Activated naive CD4-positive, alpha-beta T cell treated with Interleukin-2 at 50 U/mL for 16 hours (primary cell): ENCODE measurements at regions not wholly inside any gene's neighbourhood (a gene's known extent, or its start where the extent isn't known, plus 50 kb on each side); places are given as distances from the start of the nearest gene placed in this dataset.
A peak's percentile ranks its signal among the peaks of the same experiment; 100 is the strongest.
"Not testable (repeated sequence)": the region's sequence is repeated elsewhere in the genome, so short reads cannot be mapped to it uniquely, and the experiment has no call there.

Experiments used
- DNase-seq: peaks from one replicate; pipeline ENCODE4 v3.0.0-alpha.2; 2020

- DNase-seq: no peak
Measured at GRCh38 chr1:172931340-172931739, 119.4 kb downstream of the TNFSF18 start.

GRCh38 chr1:172931761-172932160 lies 119.0 kb downstream of the TNFSF18 start:
- DNase-seq: no peak

GRCh38 chr1:172932981-172933380 lies 117.8 kb downstream of the TNFSF18 start:
- no peak for DNase-seq

GRCh38 chr1:172934417-172934762 lies 116.4 kb downstream of the TNFSF18 start:
- no peak for DNase-seq

GRCh38 chr1:172935062-172935592 lies 115.6 kb downstream of the TNFSF18 start:
- DNase-seq: no peak

GRCh38 chr1:172936088-172936645 lies 114.6 kb downstream of the TNFSF18 start:
- DNase-seq: no peak

GRCh38 chr1:172938681-172939080 lies 112.1 kb downstream of the TNFSF18 start:
- DNase-seq: no peak

GRCh38 chr1:172939475-172939874 lies 111.3 kb downstream of the TNFSF18 start:
- no peak for DNase-seq

GRCh38 chr1:172940174-172940855 lies 110.4 kb downstream of the TNFSF18 start:
- DNase-seq: no peak

- no peak for DNase-seq
Measured at GRCh38 chr1:172941471-172941870, 109.3 kb downstream of the TNFSF18 start.

GRCh38 chr1:172941945-172942344 lies 108.8 kb downstream of the TNFSF18 start:
- DNase-seq: no peak

GRCh38 chr1:172943138-172943537 lies 107.6 kb downstream of the TNFSF18 start:
- DNase-seq: not testable (repeated sequence)

GRCh38 chr1:172944931-172945330 lies 105.8 kb downstream of the TNFSF18 start:
- no peak for DNase-seq

GRCh38 chr1:172946814-172947507 lies 103.8 kb downstream of the TNFSF18 start:
- no peak for DNase-seq

GRCh38 chr1:172948457-172948856 lies 102.3 kb downstream of the TNFSF18 start:
- DNase-seq: peak; percentile 7

GRCh38 chr1:172949096-172949495 lies 101.6 kb downstream of the TNFSF18 start:
- DNase-seq: no peak

- DNase-seq: no peak
Measured at GRCh38 chr1:172950528-172950927, 100.2 kb downstream of the TNFSF18 start.

- DNase-seq: no peak
Measured at GRCh38 chr1:172951730-172952365, 98.9 kb downstream of the TNFSF18 start.

- no peak for DNase-seq
Measured at GRCh38 chr1:172952516-172952915, 98.2 kb downstream of the TNFSF18 start.

GRCh38 chr1:172954476-172955150 lies 96.1 kb downstream of the TNFSF18 start:
- no peak for DNase-seq

GRCh38 chr1:172955161-172955815 lies 95.5 kb downstream of the TNFSF18 start:
- DNase-seq: no peak

GRCh38 chr1:172956871-172957270 lies 93.9 kb downstream of the TNFSF18 start:
- DNase-seq: no peak
